K562 (cell line): ENCODE measurements at regions not wholly inside any gene's neighbourhood (a gene's known extent, or its start where the extent isn't known, plus 50 kb on each side); places are given as distances from the start of the nearest gene placed in this dataset.

ENCODE experiments used
- ATAC-seq: fragments of 200-7000 bp; cut with Tn5 transposase; 3 replicates; pipeline ENCODE4 v1.9.1; 2020; ENCODE audit warnings: moderate library complexity
- BruUV-seq: library from RNA; stranded (reverse); fragments of 400-500 nt; replicated peaks from 2 replicates; lab custom pipeline; 2021; lab: Mats Ljungman, UMichigan
- CTCF ChIA-PET: fragments of 300-600 bp; formaldehyde crosslinking; extraction: SDS; loops from one replicate; lab custom pipeline; 2021; ENCODE audit warnings: low intra/inter-chr PET ratio; lab: Yijun Ruan, JAX
- POLR2A ChIA-PET: fragments of 300-600, 350-650 bp; sonication (Branson Sonifier 250); formaldehyde crosslinking; extraction: SDS; loops from one replicate; lab custom pipeline; 2021; ENCODE audit warnings: antibody characterized with exemption, inconsistent platforms; lab: Yijun Ruan, JAX
- DNase-seq, 4 experiments: peaks; one replicate each; pipeline versions ENCODE4 v3.0.0 to v3.0.0-alpha.2; 2011 to 2018; ENCODE audit warnings: low spot score in 3 of 4, mixed read lengths in 3 of 4; ENCODE audit errors: extremely low read depth in 1 of 4
- FAIRE-seq: peaks from 2 replicates; lab custom pipeline; 2011; peaks lifted over from hg19 to GRCh38; lab: Jason Lieb, UNC
- H2AFZ ChIP-seq: 2 replicates; pipeline ENCODE4 v1.6.0; 2011; ENCODE audit warnings: low read depth, low read length, control low read depth, inconsistent platforms
- H3K27ac ChIP-seq: fragments of 200-600 bp; 3 replicates; pipeline ENCODE4 v1.8.0; 2011; ENCODE audit warnings: low read depth, mild to moderate bottlenecking, control low read depth, inconsistent platforms, low read length, moderate library complexity, mixed read lengths; ENCODE audit errors: extremely low read depth
- H3K27me3 ChIP-seq, 2 experiments: fragments of 300-600 bp in 1 of 2; 2 replicates in 1 of 2; 3 replicates in 1 of 2; pipeline versions ENCODE4 v1.6.0 to v1.8.0; 2011; ENCODE audit warnings: inconsistent platforms in 2 of 2, low read length in 2 of 2, mild to moderate bottlenecking in 1 of 2, mixed read lengths in 1 of 2, moderate library complexity in 1 of 2; ENCODE audit not compliant: control insufficient read depth in 2 of 2, insufficient read depth in 2 of 2
- H3K36me3 ChIP-seq: fragments of 300-600 bp; 3 replicates; pipeline ENCODE4 v1.8.0; 2011; ENCODE audit warnings: mild to moderate bottlenecking, low read length, inconsistent platforms; ENCODE audit not compliant: control insufficient read depth, insufficient read depth
- H3K4me1 ChIP-seq, 2 experiments: fragments of 200-600 bp in 1 of 2; replicated peaks in 1 of 2; 2 replicates in 1 of 2; 3 replicates in 1 of 2; pipeline versions ENCODE4 v1.5.1 to v1.8.0; 2011; ENCODE audit warnings: inconsistent platforms in 2 of 2, low read length in 2 of 2, mild to moderate bottlenecking in 1 of 2, mixed read lengths in 1 of 2, moderate library complexity in 1 of 2; ENCODE audit not compliant: control insufficient read depth in 2 of 2, insufficient read depth in 2 of 2
- H3K4me2 ChIP-seq: 2 replicates; pipeline ENCODE4 v1.6.1; 2011; ENCODE audit warnings: low read length, control low read depth, inconsistent platforms, mixed read lengths; ENCODE audit not compliant: insufficient read depth
- H3K4me3 ChIP-seq: fragments of 200-600 bp; sonication (generic), shearing (Covaris generic); 2 replicates; pipeline ENCODE4 v1.5.1; 2016; ENCODE audit warnings: control low read depth, inconsistent platforms
- H3K79me2 ChIP-seq: fragments of 200-600 bp; 3 replicates; pipeline ENCODE4 v1.8.0; 2011; ENCODE audit warnings: low read length, inconsistent platforms; ENCODE audit not compliant: control insufficient read depth, insufficient read depth
- H3K9ac ChIP-seq, 2 experiments: 2 replicates each; pipeline versions ENCODE4 v1.6.0 to v1.6.1; 2011; ENCODE audit warnings: low read depth in 2 of 2, low read length in 2 of 2, control low read depth in 1 of 2, inconsistent platforms in 1 of 2, mild to moderate bottlenecking in 1 of 2, mixed read lengths in 1 of 2; ENCODE audit not compliant: insufficient read depth in 1 of 2
- H3K9me1 ChIP-seq: one replicate; pipeline ENCODE4 v1.6.0; 2011; ENCODE audit warnings: inconsistent platforms, mild to moderate bottlenecking, low read length, moderate library complexity; ENCODE audit not compliant: control insufficient read depth, insufficient read depth
- H3K9me3 ChIP-seq: replicated peaks from 2 replicates; pipeline ENCODE4 v1.5.1; 2011; ENCODE audit warnings: low read depth, low read length, inconsistent platforms; ENCODE audit not compliant: control insufficient read depth, insufficient read depth
- H4K20me1 ChIP-seq: replicated peaks from 2 replicates; pipeline ENCODE4 v1.6.1; 2011; ENCODE audit warnings: low read length, inconsistent platforms, mixed read lengths; ENCODE audit not compliant: control insufficient read depth, insufficient read depth
- CCAR2 ChIP-seq: fragments of 200-400 bp; formaldehyde crosslinking; IDR thresholded peaks from 2 replicates; pipeline ENCODE4 v1.6.1; 2017; ENCODE audit warnings: mild to moderate bottlenecking, low read depth, low read length
- CTCFL ChIP-seq: IDR thresholded peaks from 2 replicates; pipeline ENCODE4 v1.6.1; 2011; ENCODE audit warnings: borderline replicate concordance, low read depth, mild to moderate bottlenecking, moderate library complexity, low read length; ENCODE audit not compliant: insufficient read depth, poor library complexity, severe bottlenecking
- DMBX1 ChIP-seq: fragments of 250-450 bp; sonication (Bioruptor Pico); IDR thresholded peaks from 2 replicates; pipeline ENCODE4 v1.8.0; 2022; ENCODE audit warnings: inconsistent platforms, mild to moderate bottlenecking, moderate library complexity, borderline replicate concordance
- HIVEP1 ChIP-seq: fragments of 250-450 bp; sonication (Bioruptor Pico); IDR thresholded peaks from 2 replicates; pipeline ENCODE4 v1.4.0; 2020; ENCODE audit warnings: mild to moderate bottlenecking
- KDM2B ChIP-seq: fragments of 250-450 bp; sonication (Bioruptor Pico); IDR thresholded peaks from 2 replicates; pipeline ENCODE4 v1.8.0; 2021; ENCODE audit warnings: mild to moderate bottlenecking, moderate library complexity
- NFXL1 ChIP-seq: fragments of 450-650 bp; formaldehyde crosslinking; IDR thresholded peaks from 2 replicates; pipeline ENCODE4 v1.4.0; 2021; ENCODE audit warnings: mild to moderate bottlenecking
- PREB ChIP-seq: sonication (generic); formaldehyde crosslinking; IDR thresholded peaks from 2 replicates; pipeline ENCODE4 v1.8.1; 2023; ENCODE audit warnings: mild to moderate bottlenecking, missing genetic modification reagents
- TCF3 ChIP-seq: sonication (generic); formaldehyde crosslinking; IDR thresholded peaks from 2 replicates; pipeline ENCODE4 v1.4.0; 2020; ENCODE audit warnings: mild to moderate bottlenecking, missing genetic modification reagents
- ZBTB17 ChIP-seq: fragments of 450-650 bp; formaldehyde crosslinking; IDR thresholded peaks from 2 replicates; pipeline ENCODE4 v1.4.0; 2020; ENCODE audit warnings: mild to moderate bottlenecking
- ZNF398 ChIP-seq: fragments of 250-450 bp; sonication (Bioruptor Pico); IDR thresholded peaks from 2 replicates; pipeline ENCODE4 v1.8.0; 2021; ENCODE audit warnings: moderate library complexity, mild to moderate bottlenecking, inconsistent platforms
- ZNF436 ChIP-seq: fragments of 250-450, 450-650 bp; sonication (Bioruptor Pico); formaldehyde crosslinking; IDR thresholded peaks from 2 replicates; pipeline ENCODE4 v1.7.0; 2020; ENCODE audit warnings: mild to moderate bottlenecking
- WGBS: fragments of 100-300 bp; shearing (Covaris generic); methylation state at CpG from one replicate; pipeline ENCODE4 v1.1.6; 2016; ENCODE audit warnings: low coverage, mixed read lengths; ENCODE audit not compliant: insufficient coverage; ENCODE audit errors: missing lambda C conversion rate; 5-methylcytosine and 5-hydroxymethylcytosine counted together
- in situ Hi-C: fragments of 300-500 bp; cut with MboI; formaldehyde crosslinking; loops from 4 replicates; pipeline ENCODE4 v1.15.0; 2018; ENCODE audit warnings: inconsistent platforms, mixed read lengths
- intact Hi-C: fragments of 100-400 bp; cut with micrococcal nuclease; formaldehyde crosslinking; loops from 2 replicates; pipeline ENCODE4 v1.14.2; 2022

GRCh38 chr5:2653991-2654390 is 97.5 kb downstream of the IRX2 start:
- Histone ChIP-seq H3K9me1 (no peaks in the 10 kb centered on the region), H3K36me3 (no peaks in the 10 kb centered on the region), H4K20me1 (no peaks in the 10 kb centered on the region; the same call in 1 of the 2 replicates), H3K27ac (no peak overlapping the region), H3K4me2 (no peak overlapping the region), H3K27me3 (peaks cover 4 to 31% of the 10 kb centered on the region in 2 experiments; a peak in 3 of 5 replicates), H3K4me3 (no peak overlapping the region), H2AFZ (no peak overlapping the region), H3K9ac (no peak overlapping the region), H3K79me2 (no peaks in the 10 kb centered on the region), H3K4me1 (no peaks in the 10 kb centered on the region), H3K9me3 (no peaks in the 10 kb centered on the region)
- ATAC-seq (no peak), DNase-seq (no peak), FAIRE-seq (no peak)
- intact Hi-C loops = no loop called here
- TF ChIP-seq CTCFL = no peak
- TF ChIP-seq PREB (CRISPR knock-in tag) = no peak
- no peak for TF ChIP-seq NFXL1 (CRISPR knock-in tag)
- no peak for TF ChIP-seq KDM2B
- TF ChIP-seq TCF3 (CRISPR knock-in tag) = no peak
- TF ChIP-seq HIVEP1 (CRISPR knock-in tag) = no peak
- TF ChIP-seq ZNF398 (CRISPR knock-in tag) = no peak
- TF ChIP-seq ZBTB17 (CRISPR knock-in tag) = no peak
- TF ChIP-seq ZNF436 (CRISPR knock-in tag) = no peak
- TF ChIP-seq CCAR2 = no peak
- TF ChIP-seq DMBX1 (CRISPR knock-in tag) = no peak
- in situ Hi-C loops = no loop called here
- under 1% methylated on average over 7 of the region's 7 CpGs for WGBS
- BruUV-seq = no TSS peak
- ChIA-PET CTCF (no interaction called here), POLR2A (no interaction called here)
